Pons (tissue), 1 donor: ENCODE measurements at regions not wholly inside any gene's neighbourhood (a gene's known extent, or its start where the extent isn't known, plus 50 kb on each side); places are given as distances from the start of the nearest gene placed in this dataset.
"Not testable (repeated sequence)": the region's sequence is repeated elsewhere in the genome, so short reads cannot be mapped to it uniquely, and the experiment has no call there.

Experiments
- DNase-seq: peaks from one replicate; pipeline ENCODE4 v3.0.0-alpha.2; 2016; ENCODE audit warnings: low spot score

DNA sequence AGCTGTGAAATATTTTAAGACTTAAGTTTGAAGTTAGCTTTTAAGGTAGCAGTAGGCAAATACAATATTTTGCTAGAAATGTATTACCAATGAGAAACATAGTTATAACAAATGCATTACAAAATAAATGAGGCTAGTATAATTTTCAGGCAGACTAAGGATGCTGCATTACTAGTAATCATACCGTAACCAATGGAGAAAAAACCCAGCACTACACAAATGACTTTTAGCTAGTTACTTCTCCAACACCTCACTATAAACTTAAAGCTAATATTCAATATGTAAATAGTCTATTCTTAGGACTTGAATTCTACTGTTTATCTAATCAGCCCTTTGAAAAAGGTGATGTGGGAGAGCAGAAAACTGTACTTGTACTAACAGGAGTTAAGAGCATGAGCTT lies 285.3 kb upstream of the KLF14 start:
- DNase-seq, result no peak

GRCh38 chr7:131020759-131021261 lies 286.8 kb upstream of the KLF14 start:
- no peak for DNase-seq

GRCh38 chr7:131021460-131021859 lies 287.5 kb upstream of the KLF14 start:
- no peak for DNase-seq

GRCh38 chr7:131021902-131022301 lies 287.9 kb upstream of the KLF14 start:
- no peak for DNase-seq

DNA sequence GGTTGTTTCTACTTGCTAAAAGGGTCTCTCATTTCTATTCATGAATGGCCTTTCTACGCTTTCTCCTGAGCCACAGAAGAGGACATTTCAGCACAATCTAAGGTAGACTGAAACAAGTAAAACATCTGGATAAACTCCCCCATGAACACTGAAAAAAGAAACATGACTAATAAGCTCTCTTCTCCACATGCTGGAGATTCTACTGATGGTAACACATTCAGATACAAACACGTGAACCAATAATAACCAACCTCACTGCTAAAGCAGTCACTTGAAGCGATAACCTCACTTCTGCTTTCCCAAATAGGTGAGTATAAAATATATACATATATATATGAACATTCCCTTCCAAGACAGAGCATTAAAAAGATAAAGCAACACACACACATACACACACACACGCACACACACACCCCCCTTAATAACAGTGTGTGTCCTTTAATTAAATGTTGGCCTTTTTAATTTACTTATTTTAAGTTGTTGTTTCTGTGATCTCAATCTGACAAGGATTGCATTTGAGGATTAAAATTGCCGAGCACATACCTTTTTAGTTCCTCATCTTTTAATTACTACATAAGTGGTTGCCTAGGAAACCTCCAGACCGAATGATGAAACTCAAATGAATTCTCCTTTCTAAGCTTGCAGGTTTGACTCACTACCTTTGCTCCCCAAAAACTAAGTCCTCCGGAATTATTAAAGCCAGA lies 292.4 kb upstream of the KLF14 start:
- no peak for DNase-seq

GRCh38 chr7:131027287-131027773 lies 293.3 kb upstream of the KLF14 start:
- DNase-seq, result no peak

GRCh38 chr7:131028295-131028694 lies 294.3 kb upstream of the KLF14 start:
- no peak for DNase-seq

- DNase-seq, result no peak
Measured at GRCh38 chr7:131029002-131029401, 295.0 kb upstream of the KLF14 start.

DNA sequence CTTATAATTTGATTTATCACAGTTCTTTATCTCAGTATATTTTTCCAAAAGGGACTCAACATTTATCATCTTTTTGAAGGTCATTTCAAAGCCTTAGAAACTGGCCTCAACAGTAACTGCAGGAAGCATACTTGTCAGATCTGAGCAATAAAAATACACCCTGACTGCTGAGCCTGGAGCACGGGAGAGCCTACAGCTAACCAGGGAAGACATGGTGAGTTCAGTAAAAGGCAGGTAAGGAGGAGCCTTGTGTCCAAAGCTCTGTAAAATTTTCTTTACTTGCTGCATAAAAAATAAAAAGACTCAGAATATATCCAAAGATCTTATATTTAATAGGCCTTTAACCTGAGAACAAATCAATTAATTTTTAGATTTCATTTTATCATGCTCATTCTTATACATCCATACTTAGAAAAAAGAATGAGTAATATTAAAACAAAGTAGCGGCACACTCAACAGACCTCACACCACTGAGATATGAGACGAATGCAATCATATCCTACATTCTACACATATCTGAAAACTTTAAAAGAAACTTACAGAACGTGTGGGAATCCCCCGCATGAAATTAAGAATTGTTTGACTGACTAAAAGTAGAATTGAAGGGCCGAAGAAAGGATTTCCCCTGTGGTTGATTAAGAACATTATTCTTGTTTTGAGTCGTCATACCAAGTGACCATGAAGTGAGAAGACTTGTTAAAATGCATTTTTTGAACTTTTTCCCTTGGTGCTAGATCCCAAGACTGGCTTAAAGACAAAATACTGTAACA lies 296.4 kb upstream of the MKLN1 start:
- DNase-seq, result no peak

DNA sequence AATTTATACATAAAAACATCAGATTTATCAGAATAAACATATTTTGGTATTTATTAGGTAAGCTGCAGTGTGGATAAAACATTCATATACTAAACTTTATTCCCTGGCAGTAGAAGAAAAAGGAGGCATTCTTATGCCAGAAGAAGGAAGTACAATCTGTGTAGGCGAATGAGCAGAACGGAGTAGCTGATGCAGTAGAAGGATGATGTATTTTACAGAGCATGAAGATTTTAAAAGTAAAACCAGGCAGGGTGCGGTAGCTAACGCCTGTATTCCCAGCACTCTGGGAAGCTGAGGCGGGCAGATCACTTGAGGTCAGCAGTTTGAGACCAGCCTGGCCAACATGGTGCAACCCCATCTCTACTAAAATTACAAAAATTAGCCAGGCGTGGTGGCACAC lies 294.9 kb upstream of the MKLN1 start:
- DNase-seq, result no peak

- peak; percentile 59 for DNase-seq
Measured at GRCh38 chr7:131034166-131034881, 293.4 kb upstream of the MKLN1 start.

DNA sequence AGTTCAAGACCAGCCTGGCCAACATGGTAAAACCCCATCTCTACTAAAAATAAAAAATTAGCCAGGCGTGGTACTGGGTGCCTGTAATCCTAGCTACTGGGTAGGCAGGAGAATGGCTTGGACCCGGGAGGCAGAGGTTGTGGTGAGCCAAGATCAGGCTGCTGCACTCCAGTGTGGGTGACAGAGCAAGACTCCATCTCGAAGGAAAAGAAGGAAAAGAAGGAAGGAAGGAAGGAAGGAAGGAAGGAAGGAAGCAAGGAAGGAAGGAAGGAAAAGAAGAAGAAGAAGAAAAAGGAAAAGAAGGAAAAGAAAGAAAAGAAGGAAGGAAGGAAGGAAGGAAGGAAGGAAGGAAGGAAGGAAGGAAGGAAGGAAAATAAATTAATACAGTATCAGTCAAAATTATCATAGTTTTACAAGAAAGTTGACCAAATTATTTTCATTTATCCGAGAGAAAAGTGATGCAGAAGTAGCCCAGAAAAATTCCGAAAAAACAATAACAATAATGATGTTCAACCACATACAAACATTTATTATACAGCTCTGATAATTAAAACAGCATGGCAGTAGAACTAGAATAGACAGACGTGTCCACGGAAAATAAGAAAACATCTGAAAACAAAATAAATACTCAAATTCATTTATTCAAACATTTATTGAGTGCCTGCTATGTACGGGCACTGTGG lies 292.4 kb upstream of the MKLN1 start:
- no peak for DNase-seq

- DNase-seq, result no peak
Measured at GRCh38 chr7:131038153-131038552, 289.5 kb upstream of the MKLN1 start.

DNA sequence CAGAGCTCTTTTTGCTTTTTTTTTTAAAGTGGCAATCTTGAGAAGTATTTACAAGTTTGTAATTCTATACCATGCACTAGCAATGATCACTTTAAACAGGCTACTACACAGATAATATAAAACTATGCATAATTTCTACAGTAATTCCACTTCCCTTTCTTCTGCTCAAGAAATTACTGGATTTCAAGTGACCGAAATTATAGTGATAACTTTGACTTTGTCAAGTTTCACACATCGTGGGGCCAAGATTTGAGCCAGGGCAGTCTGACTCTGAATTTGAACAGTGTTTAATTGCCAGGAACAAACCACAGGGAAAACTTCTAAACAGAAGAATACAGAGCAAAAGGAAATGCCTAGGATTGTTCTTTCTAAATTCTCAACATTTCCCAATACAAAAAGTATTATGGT lies 288.3 kb upstream of the MKLN1 start:
- DNase-seq, result no peak

DNA sequence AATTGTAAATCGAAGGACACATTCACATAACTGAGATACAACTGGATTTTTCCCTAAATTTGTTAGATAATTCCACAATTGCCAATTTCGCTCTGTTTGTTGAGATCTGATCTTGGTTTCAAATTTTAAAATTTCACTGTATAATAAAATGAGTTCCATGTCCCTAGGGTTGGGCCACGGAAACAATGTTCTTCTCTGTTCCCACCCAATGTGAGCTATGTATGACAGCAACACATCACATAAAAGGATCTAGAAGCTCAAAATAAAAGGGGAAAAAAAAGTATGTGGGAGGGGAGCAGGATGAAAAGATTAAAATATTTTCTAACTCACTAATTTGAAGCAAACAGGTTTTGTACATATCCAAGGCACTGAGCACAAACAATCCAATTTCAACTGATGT lies 287.8 kb upstream of the MKLN1 start:
- peak; percentile 51 for DNase-seq

- DNase-seq, result peak; percentile 81
Measured at GRCh38 chr7:131040467-131040932, 287.2 kb upstream of the MKLN1 start.

DNA sequence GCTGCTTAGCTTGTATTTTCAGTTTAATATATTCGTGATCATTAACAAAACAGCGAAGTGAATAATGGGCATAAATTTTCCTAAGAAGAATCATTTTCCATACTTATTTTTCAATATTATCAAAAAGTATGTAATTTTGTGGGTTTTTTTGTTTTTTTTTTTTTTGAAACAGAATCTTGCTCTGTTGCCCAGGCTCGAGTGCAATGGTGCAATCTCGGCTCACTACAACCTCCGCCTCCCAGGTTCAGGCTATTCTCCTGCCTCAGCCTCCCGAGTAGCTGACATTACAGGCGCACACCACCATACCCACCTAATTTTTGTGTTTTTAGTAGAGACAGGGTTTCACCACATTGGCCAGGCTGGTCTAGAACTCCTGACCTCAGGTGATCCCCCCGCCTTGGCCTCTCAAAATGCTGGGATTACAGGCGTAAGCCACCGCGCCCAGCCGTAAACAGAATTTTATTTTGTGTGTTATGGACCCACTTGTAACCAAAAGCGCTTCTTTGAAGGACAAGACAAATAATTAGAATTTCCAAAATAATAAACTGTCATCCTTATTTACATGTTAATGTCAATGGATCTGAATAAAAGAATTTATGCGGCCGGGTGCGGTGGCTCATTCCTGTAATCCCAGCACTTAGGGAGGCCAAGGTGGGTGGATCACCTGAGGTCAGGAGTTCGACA lies 286.5 kb upstream of the MKLN1 start:
- DNase-seq, result not testable (repeated sequence)

DNA sequence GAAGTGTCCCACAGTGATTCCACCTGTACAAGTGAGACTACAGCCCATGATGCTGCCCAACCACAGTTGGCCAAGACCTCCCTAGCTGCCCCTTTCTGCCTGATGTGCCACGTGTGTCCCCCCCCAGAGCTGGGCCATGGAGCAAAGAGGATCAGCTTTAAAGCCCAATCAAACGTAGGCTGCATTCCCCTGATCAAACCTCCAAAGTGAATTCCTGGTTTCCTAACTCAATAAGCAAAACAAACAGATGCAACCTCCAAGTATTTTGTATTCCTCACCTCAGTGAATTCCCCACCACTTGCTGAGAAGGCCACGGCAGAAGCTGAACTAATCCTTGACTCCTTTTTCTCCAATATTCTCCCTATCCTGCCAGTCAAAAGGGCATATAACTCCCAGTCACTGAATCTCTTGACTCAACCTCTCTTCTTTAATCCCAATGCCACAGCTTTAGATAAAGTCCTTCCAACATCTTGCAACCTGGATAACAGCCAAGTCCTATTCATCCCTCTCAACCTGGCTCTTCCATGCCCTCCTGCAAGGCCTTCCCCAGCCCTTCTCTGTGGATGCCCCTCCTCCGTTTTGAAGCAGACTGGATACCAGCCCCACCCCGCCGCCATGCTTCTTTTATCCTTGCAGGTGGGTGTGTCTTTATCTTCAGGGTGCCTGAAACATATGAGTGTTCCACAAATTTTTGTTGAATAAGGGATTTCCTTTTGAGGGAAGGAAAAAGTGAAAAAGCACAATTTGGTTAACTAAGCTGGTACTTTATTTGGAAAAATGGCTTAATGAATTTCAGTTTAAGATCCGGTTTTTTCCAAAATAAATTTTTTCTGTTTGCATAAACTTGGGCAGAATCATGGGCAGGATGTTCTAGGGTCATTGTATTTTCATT lies 285.2 kb upstream of the MKLN1 start:
- DNase-seq, result no peak

DNA sequence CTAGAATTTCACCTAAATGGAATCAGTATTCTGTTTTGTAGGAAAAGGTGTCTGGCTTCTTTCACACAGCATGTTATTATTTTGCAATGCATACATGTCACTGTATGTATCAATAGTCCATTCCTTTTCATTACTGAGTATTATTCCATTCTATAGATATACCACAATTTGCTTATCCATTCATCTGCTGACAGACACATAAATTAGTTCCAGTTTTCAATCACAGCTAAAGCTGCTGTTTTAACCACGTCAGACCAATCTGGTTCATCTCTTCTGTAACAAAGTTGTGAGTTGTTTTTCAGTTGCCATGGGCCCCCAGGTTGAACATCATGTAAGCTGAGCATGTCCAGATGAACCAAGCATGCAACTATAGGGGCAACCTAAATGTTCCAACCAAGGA lies 282.1 kb upstream of the MKLN1 start:
- no peak for DNase-seq

DNA sequence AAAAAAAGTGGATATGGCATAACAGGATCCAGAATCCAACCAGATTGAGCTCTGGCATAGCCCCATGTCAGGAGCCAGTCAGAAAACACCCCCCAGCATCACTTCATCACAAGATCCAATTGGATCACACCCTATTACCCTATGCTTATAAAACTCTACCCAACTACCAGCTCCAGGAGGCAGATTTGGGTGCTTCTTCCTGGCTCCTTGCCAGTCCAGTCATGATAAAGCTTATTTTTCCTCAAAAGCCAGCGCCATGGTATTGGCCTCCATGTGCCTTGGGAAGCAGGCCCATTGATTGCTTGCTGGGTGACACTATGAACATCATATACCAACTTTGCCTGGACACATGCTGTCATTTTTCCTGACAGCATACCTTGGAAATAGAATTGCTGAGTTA lies 281.4 kb upstream of the MKLN1 start:
- no peak for DNase-seq
